Lower lobe of right lung (tissue), 2 donors: ENCODE measurements at regions not wholly inside any gene's neighbourhood (a gene's known extent, or its start where the extent isn't known, plus 50 kb on each side); places are given as distances from the start of the nearest gene placed in this dataset.
"Not testable (repeated sequence)": the region's sequence is repeated elsewhere in the genome, so short reads cannot be mapped to it uniquely, and the experiment has no call there.

ENCODE experiments used
- ATAC-seq, 2 donors: fragments of 200-7000 bp; cut with Tn5 transposase; one replicate each; pipeline ENCODE4 v1.9.1; 2020 to 2022; ENCODE audit warnings: mild to moderate bottlenecking in 2 of 2, moderate library complexity in 2 of 2
- DNase-seq: peaks from one replicate; pipeline ENCODE4 v3.0.0-alpha.2; 2020
- H3K27ac ChIP-seq: fragments of 200-600 bp; one replicate; pipeline ENCODE4 v1.8.0; 2022
- H3K27me3 ChIP-seq: fragments of 200-600 bp; one replicate; pipeline ENCODE4 v1.8.0; 2022; ENCODE audit warnings: low read depth
- H3K36me3 ChIP-seq: fragments of 200-600 bp; one replicate; pipeline ENCODE4 v1.8.0; 2022; ENCODE audit warnings: mild to moderate bottlenecking
- H3K4me1 ChIP-seq: fragments of 200-600 bp; one replicate; pipeline ENCODE4 v1.8.0; 2022
- H3K4me3 ChIP-seq: fragments of 200-600 bp; one replicate; pipeline ENCODE4 v1.8.0; 2022; ENCODE audit warnings: mild to moderate bottlenecking
- H3K9me3 ChIP-seq: fragments of 200-600 bp; one replicate; pipeline ENCODE4 v1.8.0; 2022
- CTCF ChIP-seq: fragments of 200-600 bp; IDR thresholded peaks from one replicate; pipeline ENCODE4 v1.8.0; 2022; ENCODE audit warnings: antibody characterized with exemption, mild to moderate bottlenecking
- intact Hi-C: fragments of 100-400 bp; cut with DNase I; formaldehyde crosslinking; loops from one replicate; pipeline ENCODE4 v1.11.0; 2022
- donor health status: DM: no; HTN: yes; CAD: no; lungs with severe emphysema.

- no peak for TF ChIP-seq CTCF
- DNase-seq (no peak), ATAC-seq (no peak)
- no peaks in the 10 kb centered on the region for H3K4me1 ChIP-seq
- H3K9me3 ChIP-seq: no peaks in the 10 kb centered on the region
- H3K36me3 ChIP-seq: no peaks in the 10 kb centered on the region
- H3K27me3 ChIP-seq: no peaks in the 10 kb centered on the region
- no peak overlapping the region for H3K27ac ChIP-seq
- intact Hi-C loops: no loop called here
- H3K4me3 ChIP-seq: no peak overlapping the region
These were observed 381.2 kb upstream of the LRFN5 start for GRCh38 chr14:41225433-41225832.

- intact Hi-C loops: no loop called here
- ATAC-seq (no peak), DNase-seq (no peak)
- Histone ChIP-seq H3K27ac (no peak overlapping the region), H3K4me3 (no peak overlapping the region), H3K4me1 (no peaks in the 10 kb centered on the region), H3K27me3 (no peaks in the 10 kb centered on the region), H3K9me3 (no peaks in the 10 kb centered on the region), H3K36me3 (no peaks in the 10 kb centered on the region)
- TF ChIP-seq CTCF: no peak
These were observed 384.1 kb upstream of the LRFN5 start for GRCh38 chr14:41222581-41222980.

GRCh38 chr14:41214978-41215377 is 391.7 kb upstream of the LRFN5 start:
- H3K9me3 ChIP-seq, intact Hi-C loops, H3K27ac ChIP-seq, DNase-seq, H3K36me3 ChIP-seq, H3K4me3 ChIP-seq, H3K4me1 ChIP-seq, H3K27me3 ChIP-seq, ATAC-seq: not testable (repeated sequence)

GRCh38 chr14:41201696-41202095 is 405.0 kb upstream of the LRFN5 start:
- H3K36me3 ChIP-seq: no peaks in the 10 kb centered on the region
- no peaks in the 10 kb centered on the region for H3K27me3 ChIP-seq
- DNase-seq (no peak), ATAC-seq (no peak)
- no peaks in the 10 kb centered on the region for H3K9me3 ChIP-seq
- H3K4me3 ChIP-seq: no peak overlapping the region
- H3K4me1 ChIP-seq: no peaks in the 10 kb centered on the region
- intact Hi-C loops: no loop called here
- H3K27ac ChIP-seq: no peak overlapping the region
- TF ChIP-seq CTCF: no peak

- ATAC-seq: no peak
- Histone ChIP-seq H3K27me3 (no peaks in the 10 kb centered on the region), H3K27ac (no peak overlapping the region), H3K36me3 (no peaks in the 10 kb centered on the region), H3K4me1 (no peaks in the 10 kb centered on the region), H3K4me3 (no peak overlapping the region), H3K9me3 (no peaks in the 10 kb centered on the region)
- TF ChIP-seq CTCF: no peak
- intact Hi-C loops: no loop called here
- DNase-seq: no peak
These were observed 418.8 kb upstream of the LRFN5 start for GRCh38 chr14:41187868-41188267.

- DNase-seq: no peak
- ATAC-seq: no peak
- H3K4me1 ChIP-seq: no peaks in the 10 kb centered on the region
- H3K27me3 ChIP-seq: no peaks in the 10 kb centered on the region
- peaks cover 4% of the 10 kb centered on the region for H3K9me3 ChIP-seq
- intact Hi-C loops: no loop called here
- H3K27ac ChIP-seq: no peak overlapping the region
- no peak for TF ChIP-seq CTCF
- no peak overlapping the region for H3K4me3 ChIP-seq
- H3K36me3 ChIP-seq: no peaks in the 10 kb centered on the region
These were observed 435.6 kb upstream of the LRFN5 start for GRCh38 chr14:41171045-41171444.
